Putamen (tissue), 1 donor: ENCODE measurements at regions not wholly inside any gene's neighbourhood (a gene's known extent, or its start where the extent isn't known, plus 50 kb on each side); places are given as distances from the start of the nearest gene placed in this dataset.

ENCODE experiments used
- DNase-seq: peaks from one replicate; pipeline ENCODE4 v3.0.0-alpha.2; 2016; ENCODE audit warnings: low spot score

- DNase-seq, result no peak
Measured at GRCh38 chr3:168248383-168249204, 152.9 kb upstream of the GOLIM4 start.

GRCh38 chr3:168241156-168241555 is 145.4 kb upstream of the GOLIM4 start:
- no peak for DNase-seq

DNA sequence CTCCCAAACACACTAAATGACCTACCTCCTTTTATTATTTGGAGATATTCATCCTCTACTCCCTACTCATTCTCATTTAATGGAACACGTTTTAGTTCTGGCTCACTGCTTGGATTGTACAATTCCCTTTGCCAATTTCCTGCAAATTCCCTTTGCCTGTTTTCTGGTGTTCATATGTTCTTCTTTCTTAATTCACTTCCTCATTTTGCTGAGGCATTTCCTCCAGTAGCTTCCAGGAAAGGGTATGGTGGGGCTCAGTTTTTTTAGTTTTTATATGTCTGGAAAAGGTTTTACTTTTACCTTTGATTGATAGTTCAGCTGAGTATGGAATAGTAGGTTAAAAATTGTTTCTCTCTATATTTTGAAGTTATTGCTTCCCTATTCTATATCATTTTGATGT is 143.6 kb upstream of the GOLIM4 start:
- DNase-seq, result no peak

- DNase-seq, result no peak
Measured at GRCh38 chr3:168233001-168233400, 137.3 kb upstream of the GOLIM4 start.

GRCh38 chr3:168223085-168223484 is 127.4 kb upstream of the GOLIM4 start:
- no peak for DNase-seq

DNA sequence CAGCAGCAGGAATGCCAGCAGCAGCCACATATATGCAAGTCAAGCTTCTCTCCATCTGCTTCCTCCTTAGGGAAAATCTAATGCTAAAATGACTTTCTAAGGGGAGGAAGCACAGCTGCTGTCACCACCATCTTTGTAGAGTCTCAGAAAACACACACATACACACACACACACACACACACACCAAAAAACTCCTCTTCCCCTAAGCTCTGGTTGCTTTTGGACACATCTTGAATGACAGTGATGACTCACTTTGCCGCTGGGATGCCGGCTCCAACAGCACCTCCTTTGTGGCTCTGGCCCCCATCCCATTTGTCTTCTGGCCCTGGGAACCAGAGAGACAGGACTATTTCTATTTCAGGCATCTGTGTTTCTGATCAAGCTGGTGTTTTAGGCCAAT is 124.8 kb upstream of the GOLIM4 start:
- DNase-seq, result no peak

DNA sequence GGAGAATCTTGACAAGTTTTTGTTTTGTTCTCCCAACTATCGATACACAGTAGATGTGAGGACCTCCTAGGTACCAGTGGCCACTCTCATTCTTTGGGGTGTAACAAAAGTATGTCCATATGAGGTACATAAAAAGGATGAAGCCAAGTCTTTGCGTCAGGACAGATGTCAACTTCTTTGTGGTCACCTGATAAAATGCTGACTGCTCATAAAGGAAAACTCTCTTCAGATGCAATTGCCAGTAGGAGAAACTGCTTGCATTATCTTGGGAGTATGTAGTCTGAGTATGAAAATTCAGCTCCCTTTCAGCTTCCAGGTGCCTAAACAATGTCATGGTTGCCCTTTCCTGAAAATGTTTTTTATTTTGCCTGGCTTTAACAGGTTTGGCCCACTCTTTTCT is 123.8 kb upstream of the GOLIM4 start:
- no peak for DNase-seq

GRCh38 chr3:168218600-168218999 is 122.9 kb upstream of the GOLIM4 start:
- no peak for DNase-seq

GRCh38 chr3:168216851-168217250 is 121.1 kb upstream of the GOLIM4 start:
- DNase-seq, result no peak

GRCh38 chr3:168213920-168214319 is 118.2 kb upstream of the GOLIM4 start:
- DNase-seq, result no peak

- DNase-seq, result peak; percentile 25
Measured at GRCh38 chr3:168212664-168213285, 117.1 kb upstream of the GOLIM4 start.

DNA sequence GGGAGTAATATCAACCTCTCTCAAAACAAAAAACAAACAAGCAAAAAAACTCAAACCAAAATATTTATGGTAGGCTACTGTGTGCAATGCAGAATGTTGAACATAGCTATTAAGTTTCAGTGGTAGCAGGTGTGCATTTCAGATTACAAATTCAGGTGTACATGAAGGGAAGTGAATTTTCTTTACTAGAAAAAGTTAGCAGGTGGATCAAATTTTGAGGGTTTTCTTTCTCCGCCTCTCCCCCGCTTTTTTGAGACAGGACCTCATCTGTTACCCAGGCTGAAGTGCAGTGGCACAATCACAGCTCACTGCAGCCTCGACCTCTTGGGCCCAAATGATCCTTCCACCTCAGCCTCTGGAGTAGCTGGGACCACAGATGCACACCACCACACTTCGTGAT is 109.7 kb upstream of the GOLIM4 start:
- DNase-seq, result no peak

- DNase-seq, result no peak
Measured at GRCh38 chr3:168197162-168197561, 101.4 kb upstream of the GOLIM4 start.

DNA sequence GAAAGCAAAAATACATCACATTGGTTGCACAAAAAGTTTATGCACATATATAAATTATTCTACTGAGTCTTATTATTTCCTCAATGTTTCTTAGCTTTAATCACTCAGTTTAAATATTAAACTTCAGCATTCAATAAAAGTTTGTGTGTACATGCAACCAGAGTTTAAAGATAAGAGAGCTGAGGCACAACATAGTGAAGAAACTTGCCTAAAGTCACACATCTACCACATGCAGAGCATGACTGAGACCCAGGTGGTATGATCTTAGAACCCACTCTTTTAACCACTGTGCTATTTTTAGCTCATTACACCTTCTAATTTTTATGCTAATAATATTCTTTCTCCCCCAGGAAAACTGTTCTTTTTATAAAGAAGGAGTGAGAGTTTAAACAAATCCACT is 96.1 kb upstream of the GOLIM4 start:
- DNase-seq, result no peak

- DNase-seq, result no peak
Measured at GRCh38 chr3:168187233-168187632, 91.5 kb upstream of the GOLIM4 start.

DNA sequence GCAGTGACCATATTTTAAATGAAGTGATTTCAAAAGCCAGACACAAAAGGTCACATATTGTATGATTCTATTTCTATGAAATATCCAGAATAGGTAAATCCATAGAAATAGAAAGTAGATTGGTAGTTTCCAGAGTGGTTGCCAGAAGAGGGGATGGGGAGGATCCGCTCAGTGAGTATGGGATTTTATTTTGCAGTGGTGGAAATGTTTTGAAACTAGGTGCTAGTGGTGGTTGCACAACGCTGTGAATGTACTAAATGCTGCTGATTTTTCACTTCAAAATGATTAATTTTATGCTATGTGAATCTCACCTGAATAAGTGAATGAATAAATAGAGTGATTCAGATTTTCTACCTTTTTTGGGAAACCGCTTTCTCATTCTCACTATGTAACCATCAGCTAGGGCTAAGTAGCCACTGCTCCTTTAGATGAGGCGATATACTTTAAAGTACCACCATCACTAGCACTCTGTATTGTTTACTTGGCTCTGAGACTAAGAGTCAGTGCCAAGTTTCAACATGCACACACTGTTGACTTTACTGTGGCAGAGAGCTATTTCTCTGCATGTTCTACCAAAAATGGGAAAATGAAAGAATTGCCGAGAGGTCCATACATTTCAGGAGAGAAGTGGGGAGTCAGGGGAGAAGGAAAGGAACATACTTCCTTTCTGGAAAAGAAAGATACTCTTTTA is 90.7 kb upstream of the GOLIM4 start:
- no peak for DNase-seq

DNA sequence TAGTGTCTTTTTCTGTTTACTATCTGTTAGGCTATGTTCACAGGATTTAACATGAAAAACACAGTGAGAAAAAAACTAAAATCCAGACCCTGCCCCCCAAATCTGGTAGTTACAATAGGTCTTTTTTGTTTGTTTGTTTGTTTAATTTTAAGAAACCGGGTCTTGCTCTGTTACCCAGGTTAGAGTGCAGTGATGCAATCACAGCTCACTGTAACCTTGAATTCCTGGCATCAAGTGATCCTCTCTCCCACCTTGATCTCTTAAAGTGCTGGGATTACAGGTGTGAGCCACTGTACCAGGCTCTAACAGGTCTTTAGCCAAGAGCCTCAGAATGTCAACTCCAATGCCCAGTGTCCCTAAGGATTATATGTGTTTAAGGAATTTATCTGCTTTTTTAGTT is 88.0 kb upstream of the GOLIM4 start:
- DNase-seq, result no peak

- no peak for DNase-seq
Measured at GRCh38 chr3:168168743-168169142, 73.0 kb upstream of the GOLIM4 start.

GRCh38 chr3:168165390-168166269 is 69.9 kb upstream of the GOLIM4 start:
- DNase-seq, result peak; percentile 65

- DNase-seq, result no peak
Measured at GRCh38 chr3:168162172-168162571, 66.4 kb upstream of the GOLIM4 start.

DNA sequence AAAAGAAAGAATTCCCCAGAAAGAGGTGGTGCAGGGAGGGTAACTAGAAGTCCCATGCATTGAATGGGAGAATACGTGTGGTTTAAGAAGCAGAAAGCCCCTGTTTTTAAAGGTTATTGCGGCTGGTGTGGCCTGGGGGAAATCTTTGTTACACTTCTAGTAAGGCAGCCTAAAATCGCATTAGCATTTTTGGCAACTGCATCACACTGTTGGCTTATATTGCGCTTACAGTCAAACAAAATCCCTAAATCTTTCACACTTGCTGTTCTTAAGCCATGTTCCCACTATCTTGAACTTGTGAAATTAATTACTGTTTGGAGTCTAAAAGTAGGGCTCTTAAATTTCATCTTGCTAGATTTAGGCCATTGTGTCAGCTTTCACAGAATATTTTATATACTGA is 66.0 kb upstream of the GOLIM4 start:
- DNase-seq, result no peak

DNA sequence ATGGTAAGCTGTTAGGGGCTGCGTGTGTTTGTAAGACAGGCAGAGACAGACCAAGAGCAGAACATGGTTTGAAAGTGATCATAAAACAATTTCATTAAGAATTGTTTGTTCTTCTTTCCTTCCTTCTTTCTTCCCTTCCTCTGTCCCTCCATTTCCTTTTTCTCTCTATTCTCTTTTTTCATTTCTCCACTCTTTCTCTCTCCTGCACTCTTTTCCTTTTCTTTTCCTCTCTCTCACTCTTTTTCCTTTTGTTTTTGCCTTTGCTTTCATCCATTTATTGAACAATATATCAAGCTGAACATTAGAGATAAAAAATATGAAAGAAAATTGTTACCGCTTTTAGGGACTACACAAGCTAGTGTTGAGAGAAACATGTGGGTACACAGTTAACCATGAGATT is 62.2 kb upstream of the GOLIM4 start:
- no peak for DNase-seq
